SH-SY5Y (cell line): ENCODE measurements at regions not wholly inside any gene's neighbourhood (a gene's known extent, or its start where the extent isn't known, plus 50 kb on each side); places are given as distances from the start of the nearest gene placed in this dataset.

Experiments
- GATA2 ChIP-seq: IDR thresholded peaks from 2 replicates; pipeline ENCODE4 v1.6.1; 2011; ENCODE audit warnings: mild to moderate bottlenecking, low read depth, low read length
- GATA3 ChIP-seq: IDR thresholded peaks from 2 replicates; pipeline ENCODE4 v1.6.1; 2011; ENCODE audit warnings: low read depth, mild to moderate bottlenecking, low read length, moderate library complexity

- TF ChIP-seq GATA3 (no peak), GATA2 (no peak)
These were observed 350.0 kb downstream of the PRDM2 start for GRCh38 chr1:14049965-14050364.
